Inferior parietal cortex (tissue), 1 donor: ENCODE measurements at regions not wholly inside any gene's neighbourhood (a gene's known extent, or its start where the extent isn't known, plus 50 kb on each side); places are given as distances from the start of the nearest gene placed in this dataset.

Experiments
- DNase-seq: peaks from one replicate; pipeline ENCODE4 v3.0.0-alpha.2; 2016; ENCODE audit errors: extremely low spot score

DNA sequence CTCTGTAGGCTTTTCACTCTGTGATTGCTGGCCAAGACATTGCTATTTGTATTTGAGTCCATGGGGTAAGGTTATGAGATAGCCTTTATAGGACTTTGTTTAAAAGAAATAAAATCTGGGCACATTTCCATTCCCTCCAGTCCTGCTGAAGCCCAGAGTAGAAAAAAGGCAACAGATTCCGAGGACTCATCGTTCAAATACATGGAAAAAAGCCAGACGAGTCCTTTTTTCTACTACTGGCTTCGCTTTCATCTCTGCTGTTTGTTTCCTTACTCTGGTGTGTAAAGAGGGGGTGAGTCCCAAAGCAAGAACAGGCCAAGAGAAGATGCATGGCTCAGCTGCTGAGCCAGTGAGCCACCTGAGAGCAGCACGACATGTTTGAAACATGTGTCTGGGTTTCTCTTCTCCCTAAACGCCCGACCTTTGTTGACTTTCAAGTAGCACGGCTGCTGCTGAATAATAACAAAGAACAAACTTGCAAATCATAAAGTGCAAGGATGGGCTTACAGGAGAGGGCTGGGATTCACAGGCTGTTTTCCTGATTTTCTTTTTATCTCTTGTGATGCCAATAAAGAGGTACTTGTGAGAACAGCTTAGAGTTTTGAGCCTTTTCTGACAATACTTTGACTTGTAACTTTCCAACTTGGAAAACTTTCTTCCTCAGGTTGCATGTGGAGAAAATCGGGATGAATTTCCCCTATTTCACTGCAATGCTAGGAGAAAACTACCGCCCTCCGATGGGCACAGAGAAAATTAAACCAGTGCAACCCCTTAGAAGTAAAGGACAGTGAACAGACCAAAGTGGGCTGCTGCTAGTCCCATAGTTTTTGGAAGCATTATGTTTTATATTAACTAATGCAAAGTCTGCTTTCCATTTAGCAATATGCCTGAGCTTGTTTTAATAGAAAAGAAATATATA lies 195.2 kb upstream of the RAG2 start:
- peak; percentile 9 for DNase-seq

- no peak for DNase-seq
Observed at GRCh38 chr11:36791957-36792356, 193.9 kb upstream of the RAG2 start.

DNA sequence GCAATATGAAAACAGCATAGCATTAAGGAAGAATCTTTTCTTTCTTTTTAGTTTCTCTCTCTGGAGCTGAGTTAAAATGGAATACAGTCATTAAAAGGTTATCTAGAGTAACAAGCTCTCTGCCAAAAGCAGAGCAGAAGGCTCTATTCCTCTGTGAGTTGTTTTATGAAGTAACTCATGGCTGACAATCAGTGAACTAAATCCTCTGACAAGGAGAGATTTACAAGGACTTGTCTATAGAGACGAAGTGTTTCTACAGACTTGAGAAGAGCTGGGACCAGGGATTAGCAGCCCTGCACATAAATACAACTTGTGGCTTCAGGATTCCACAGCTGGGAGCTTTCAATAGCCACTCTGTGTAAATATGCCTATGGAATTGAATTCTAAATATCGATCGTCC lies 192.5 kb upstream of the RAG2 start:
- no peak for DNase-seq

DNA sequence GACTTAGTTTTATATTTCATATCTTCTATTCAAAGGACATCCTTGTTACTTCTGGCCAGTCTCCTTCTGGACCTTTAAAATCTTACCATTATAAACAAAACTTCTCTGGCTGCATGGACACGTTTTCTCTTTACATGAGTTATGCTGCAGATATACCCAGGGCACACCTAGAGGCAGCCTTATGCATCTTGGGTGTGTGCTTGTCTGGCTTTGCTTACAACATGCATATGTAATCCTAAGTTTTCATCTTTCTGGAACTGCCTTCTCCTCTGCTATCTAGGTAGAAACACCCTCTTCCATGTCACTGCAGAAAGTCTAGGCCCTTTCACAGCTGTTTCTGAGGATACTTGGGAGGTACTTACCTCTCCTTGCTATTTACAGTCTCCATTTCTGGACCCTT lies 185.8 kb upstream of the RAG2 start:
- DNase-seq = no peak

GRCh38 chr11:36779791-36780190 lies 181.8 kb upstream of the RAG2 start:
- no peak for DNase-seq

DNA sequence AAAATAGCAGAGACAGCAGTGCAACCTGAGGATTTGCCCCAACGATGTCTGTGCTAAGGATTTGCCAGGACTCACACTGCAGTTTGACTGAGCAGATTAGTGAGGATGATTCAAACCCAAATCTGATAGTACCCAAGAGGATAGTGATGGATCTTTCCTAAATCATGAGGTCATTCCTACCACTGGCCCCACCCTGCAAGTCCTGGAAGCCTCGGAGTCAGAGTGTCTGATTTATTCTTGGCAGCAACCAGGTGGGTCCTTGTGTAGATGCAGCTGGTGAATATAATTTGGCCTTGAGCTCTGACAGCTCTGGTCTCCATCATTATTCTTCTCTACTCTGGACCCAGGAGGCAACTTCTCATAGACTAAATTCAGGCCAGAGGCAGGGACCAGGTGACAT lies 179.3 kb upstream of the RAG2 start:
- no peak for DNase-seq

- DNase-seq = no peak
Observed at GRCh38 chr11:36775756-36776155, 177.7 kb upstream of the RAG2 start.

DNA sequence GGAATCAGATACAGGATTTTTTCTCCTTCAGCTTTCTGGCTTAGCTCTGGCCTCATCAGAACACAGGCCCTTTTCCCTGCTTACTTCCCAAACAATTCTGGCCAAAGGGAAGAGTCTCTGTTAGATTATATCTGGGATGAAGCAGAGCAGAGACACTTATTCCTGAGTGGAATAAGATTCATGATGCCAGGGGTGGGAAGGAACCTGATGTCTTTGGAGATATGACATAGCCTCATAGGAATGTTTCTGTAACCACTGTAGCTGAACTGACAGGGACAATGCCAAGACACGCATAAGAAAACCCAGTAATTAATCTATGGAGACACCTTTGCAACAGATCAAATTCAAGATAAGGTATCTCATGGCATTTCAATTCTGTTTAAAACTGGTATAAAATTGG lies 177.1 kb upstream of the RAG2 start:
- no peak for DNase-seq

DNA sequence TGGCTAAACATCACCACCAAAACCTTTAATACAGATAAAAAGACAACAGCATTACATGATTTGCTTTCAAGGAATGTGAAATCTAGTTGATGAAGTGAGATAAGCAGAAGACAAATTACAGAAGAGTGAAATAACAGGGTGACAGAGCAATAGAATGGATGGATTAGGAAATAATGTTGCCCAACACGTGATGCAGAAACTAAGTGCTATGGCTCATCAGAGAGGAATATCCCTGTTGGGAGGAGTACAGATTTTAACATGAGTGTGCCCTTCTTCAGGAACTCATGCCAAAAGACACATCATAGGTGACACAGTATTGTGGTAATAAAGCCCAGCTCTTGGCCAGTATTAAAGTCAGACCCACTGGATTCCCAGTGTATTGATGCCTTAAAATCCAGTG lies 176.6 kb upstream of the RAG2 start:
- DNase-seq = no peak

DNA sequence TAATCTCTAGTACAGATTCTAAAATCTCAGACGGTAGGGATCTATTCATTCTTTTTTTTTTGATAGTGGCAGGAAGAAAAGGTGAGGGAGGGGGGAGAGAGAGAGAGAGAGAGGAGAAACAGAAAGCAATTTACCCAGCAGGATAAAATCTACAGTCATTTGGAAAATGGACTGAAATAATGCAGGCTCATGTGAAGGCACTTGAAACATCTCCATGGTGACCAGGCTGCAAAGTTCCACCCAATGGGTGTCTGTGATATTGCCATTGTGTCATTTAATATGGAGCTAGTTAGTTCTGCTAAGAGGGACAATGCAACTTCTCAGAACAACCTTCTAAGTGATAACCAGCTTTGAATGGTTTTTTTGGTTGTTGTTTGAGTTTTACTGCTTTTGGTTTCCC lies 165.2 kb upstream of the RAG2 start:
- no peak for DNase-seq

- no peak for DNase-seq
Observed at GRCh38 chr11:36757075-36757474, 159.0 kb upstream of the RAG2 start.

- no peak for DNase-seq
Observed at GRCh38 chr11:36753960-36754359, 155.9 kb upstream of the RAG2 start.

DNA sequence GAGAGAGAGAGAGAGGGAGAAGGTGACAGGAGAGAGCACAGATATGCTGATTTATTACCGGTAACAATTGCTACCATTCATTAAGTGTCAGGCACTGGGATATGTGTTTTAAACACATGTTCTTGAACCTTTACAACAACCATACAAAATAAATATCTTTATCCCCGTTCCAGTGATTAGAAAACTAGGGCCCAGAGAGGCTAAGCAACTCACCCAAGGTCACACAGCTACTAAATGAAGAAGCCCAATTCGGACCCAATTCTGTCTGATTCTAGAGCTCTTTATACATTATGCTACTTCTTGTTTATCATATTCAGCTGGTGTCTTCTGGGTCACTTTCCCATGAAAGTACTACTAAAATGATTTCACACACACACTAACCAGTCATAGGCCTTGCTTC lies 154.0 kb upstream of the RAG2 start:
- DNase-seq = no peak

GRCh38 chr11:36751335-36751781 lies 153.3 kb upstream of the RAG2 start:
- no peak for DNase-seq

DNA sequence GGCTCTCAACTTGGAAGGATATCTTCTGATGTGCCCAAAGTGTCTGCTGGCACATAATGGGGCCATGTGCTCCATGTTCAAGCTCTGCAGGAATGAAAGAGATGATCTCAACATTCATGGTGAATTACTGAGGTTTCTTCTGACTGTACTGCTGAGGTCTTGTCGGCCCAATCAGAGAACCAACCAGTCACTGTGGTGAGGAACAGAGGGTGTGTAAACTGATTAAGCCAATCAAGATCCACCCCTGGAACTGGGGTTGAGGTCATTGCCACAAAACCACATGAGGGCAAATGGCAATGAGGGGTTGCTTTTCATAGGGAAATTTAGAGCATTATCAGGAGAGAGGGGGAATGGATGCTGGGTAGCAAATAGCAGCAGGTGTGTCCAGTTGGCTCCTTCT lies 152.3 kb upstream of the RAG2 start:
- DNase-seq = no peak

- no peak for DNase-seq
Observed at GRCh38 chr11:36748836-36749235, 150.8 kb upstream of the RAG2 start.

DNA sequence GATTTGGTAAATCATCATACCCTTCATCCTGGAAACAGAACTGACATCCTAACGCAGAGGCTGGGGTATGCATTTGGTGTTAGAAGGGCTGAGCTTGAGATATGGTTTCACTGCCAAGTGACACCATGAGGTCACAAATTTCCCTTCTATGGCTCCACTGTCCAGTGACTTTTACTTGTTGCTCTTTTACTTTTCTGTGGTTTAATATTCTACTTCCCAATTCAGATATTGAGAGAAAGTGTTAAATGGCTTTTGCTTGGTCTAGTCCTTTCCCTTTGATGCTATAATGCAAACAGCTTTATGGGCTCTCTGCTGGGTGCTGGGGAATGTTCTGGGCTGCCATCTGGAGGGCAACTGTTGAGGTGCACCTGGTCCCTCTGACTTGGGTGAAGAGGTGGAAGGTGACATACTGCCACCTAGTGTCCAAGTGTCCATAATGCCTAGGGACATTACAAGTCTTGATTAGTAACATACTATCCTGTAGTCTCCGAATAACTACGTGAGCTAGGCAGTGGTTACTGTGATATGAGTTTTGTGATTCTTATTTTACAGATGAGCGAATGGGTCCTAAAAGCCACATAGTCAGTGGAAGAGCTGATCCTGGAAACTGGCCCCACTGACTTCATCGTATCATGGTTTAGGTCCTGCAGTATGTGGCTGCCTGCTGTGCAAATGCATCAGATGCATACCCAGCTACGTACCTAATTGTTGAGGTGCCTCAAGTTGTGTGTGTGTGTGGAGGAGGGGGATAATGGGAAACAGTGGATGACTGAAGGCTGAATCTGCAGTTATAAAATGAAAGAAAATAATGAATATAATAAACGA lies 149.1 kb upstream of the RAG2 start:
- peak; percentile 83 for DNase-seq

DNA sequence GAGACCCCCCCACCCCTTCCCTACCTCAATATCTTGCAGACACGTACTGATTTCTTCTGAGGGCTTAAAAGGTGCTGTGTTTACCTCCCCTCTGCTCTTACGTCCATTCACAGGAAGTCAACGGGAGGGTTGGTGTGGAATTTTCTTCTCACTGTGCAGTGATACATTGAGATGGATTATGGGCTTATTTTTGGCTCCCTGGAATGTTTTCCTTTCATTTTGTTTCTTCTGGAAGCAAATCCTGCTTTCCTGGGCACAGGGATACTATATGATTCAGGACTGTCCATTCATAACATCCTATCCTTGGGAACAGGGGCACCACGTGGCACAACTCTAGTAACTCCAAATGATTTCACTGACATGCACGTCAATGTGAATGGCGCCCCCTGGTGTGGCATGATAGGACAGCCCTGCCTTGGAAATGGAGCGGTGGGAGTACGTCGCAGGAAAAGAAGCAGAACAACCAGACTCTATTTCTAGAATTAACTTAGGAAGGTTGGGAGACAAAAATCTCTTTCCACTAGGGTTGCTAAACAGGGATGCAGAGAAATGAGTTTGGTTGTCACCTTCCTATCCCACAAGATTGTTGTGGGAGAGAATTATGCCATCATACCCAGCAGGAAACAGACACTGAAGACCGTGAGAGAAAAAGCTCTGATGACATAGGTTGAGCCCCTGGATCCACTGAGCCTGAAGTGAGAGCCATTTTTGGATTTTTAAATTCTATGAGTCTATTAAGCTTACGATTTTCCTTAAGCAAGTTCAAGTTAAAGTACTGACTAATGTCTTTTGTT lies 146.5 kb upstream of the RAG2 start:
- DNase-seq = peak; percentile 57

- DNase-seq = no peak
Observed at GRCh38 chr11:36743039-36743438, 145.0 kb upstream of the RAG2 start.

DNA sequence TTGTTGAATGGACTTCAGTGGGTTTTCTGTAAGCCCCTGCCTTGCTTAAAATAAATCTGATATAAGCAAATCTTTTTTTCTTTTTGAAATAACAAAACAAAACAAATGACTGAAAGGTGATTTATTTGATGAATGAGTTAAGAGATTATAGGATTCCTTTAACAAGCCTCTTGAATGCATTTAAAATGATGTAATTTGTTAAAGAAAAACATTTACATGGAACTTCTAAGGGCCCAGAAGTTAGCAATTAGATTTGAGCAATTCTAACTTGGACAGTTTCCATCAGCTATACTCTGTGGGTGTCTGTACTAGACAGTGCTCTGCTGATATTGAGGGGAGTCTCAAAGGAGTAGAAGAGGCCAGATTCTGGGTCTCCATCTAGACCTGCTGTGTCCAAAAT lies 143.5 kb upstream of the RAG2 start:
- DNase-seq = no peak

DNA sequence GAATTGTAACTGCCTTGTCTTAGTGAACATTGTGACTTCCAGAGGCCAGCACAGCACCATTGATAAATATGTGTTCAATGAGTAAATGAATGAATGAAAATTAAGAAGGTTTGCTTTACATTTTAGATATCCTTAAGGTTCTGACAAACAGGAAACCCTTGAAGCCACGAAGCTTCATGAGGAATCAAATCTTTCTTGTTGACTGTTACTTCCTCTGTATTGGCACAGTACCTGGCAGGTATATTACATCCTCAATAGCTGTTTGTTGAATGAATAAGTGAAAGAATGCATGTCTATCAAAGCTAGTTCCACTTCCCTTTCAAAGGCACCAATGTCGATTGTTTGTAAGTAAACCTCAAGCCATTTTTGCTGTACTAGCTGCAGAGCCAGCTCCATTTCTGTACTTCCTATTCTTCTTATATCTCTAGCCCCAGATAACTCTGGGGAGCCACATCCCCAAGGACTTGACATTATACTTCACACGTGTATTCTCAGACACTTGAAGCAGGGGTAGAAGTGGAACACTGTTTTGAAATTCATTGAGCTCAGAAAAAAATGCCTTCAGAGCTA lies 140.3 kb upstream of the RAG2 start:
- no peak for DNase-seq

DNA sequence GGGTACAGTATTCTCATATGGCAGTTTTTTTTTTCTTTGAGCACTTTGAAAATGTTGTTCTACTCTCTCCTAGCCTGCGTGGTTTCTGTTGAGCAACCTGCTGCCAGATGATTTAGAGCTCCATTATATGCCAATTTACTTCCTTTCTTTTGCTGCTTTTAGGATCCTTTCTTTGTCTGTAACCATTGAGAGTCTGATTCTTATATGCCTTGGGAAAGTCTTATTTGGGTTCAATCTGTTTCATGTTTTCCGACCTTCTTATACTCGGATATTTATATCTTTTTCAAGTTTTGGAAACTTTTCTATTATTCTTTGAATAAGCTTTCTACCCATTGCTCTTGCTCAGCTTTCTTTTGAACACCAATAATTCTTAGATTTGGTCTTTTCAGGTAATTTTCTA lies 138.1 kb upstream of the RAG2 start:
- DNase-seq = no peak
